WTC11 (cell line): ENCODE measurements at regions not wholly inside any gene's neighbourhood (a gene's known extent, or its start where the extent isn't known, plus 50 kb on each side); places are given as distances from the start of the nearest gene placed in this dataset.

ENCODE experiments used
- ELF4 ChIP-seq: sonication (generic); formaldehyde crosslinking; IDR thresholded peaks from 2 replicates; pipeline ENCODE4 v1.8.1; 2022; ENCODE audit warnings: low read depth, mild to moderate bottlenecking, moderate library complexity, missing genetic modification reagents
- FOXP1 ChIP-seq: sonication (generic); formaldehyde crosslinking; IDR thresholded peaks from 2 replicates; pipeline ENCODE4 v1.8.0; 2022; ENCODE audit warnings: missing genetic modification reagents, mild to moderate bottlenecking, moderate library complexity, borderline replicate concordance
- MYBL2 ChIP-seq: sonication (generic); formaldehyde crosslinking; IDR thresholded peaks from 2 replicates; pipeline ENCODE4 v1.8.1; 2023; ENCODE audit warnings: mild to moderate bottlenecking, moderate library complexity, missing genetic modification reagents
- SMAD4 ChIP-seq: sonication (generic); formaldehyde crosslinking; IDR thresholded peaks from 2 replicates; pipeline ENCODE4 v1.8.0; 2022; ENCODE audit warnings: mild to moderate bottlenecking, missing genetic modification reagents
- ZNF232 ChIP-seq: sonication (generic); formaldehyde crosslinking; IDR thresholded peaks from 2 replicates; pipeline ENCODE4 v1.8.0; 2022; ENCODE audit warnings: mild to moderate bottlenecking, missing genetic modification reagents
- TF ChIP-seq, protein P1 (sequence below): sonication (generic); formaldehyde crosslinking; IDR thresholded peaks from 2 replicates; pipeline ENCODE4 v1.8.1; 2022; ENCODE audit warnings: mild to moderate bottlenecking, moderate library complexity, missing genetic modification reagents
- TF ChIP-seq, protein P2 (sequence below): fragments of 200-600 bp; IDR thresholded peaks from 2 replicates; pipeline ENCODE4 v1.8.0; 2022; ENCODE audit warnings: antibody characterized with exemption
- TF ChIP-seq, protein P3 (sequence below): sonication (generic); formaldehyde crosslinking; IDR thresholded peaks from 2 replicates; pipeline ENCODE4 v1.8.0; 2022; ENCODE audit warnings: mild to moderate bottlenecking, missing genetic modification reagents
- TF ChIP-seq, protein P4 (sequence below): sonication (generic); formaldehyde crosslinking; IDR thresholded peaks from 2 replicates; pipeline ENCODE4 v1.8.1; 2023; ENCODE audit warnings: mild to moderate bottlenecking, missing genetic modification reagents, moderate library complexity

DNA sequence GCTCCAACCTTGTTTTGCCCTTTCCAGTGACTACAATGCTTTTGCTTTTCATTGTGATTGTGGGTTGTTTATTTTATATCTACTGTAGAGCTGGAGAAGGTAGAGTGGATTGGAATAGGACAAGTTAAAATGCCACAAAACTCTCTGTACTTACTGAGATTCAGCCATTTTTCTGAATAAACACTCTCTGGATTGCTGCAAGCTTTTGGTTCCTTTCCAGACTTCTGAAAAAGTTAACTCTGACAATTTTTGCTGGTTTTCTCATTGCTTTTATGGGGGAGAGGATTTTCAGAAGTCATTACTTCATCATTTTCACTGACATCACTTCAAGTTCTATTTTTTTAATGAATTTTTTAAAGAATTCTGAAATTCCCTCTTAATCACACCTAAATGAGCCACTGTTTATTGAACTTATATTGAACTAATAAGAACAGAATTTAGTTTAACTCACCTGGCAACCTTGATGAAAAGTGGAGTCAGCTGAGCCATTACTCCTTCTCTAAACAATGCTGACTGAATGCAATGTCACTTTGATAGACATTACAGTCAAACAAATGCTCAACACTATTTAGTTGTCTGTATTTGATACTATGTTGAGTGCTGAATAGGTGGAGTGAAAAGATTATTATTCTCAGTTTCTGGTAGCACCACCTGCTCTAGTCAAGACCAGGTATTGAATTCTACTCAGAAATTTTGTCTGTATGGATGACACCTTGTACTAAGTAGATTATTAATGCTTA lies 303.5 kb downstream of the DLEU7 start:
- TF ChIP-seq MYBL2 (CRISPR knock-in tag) = no peak
- TF ChIP-seq ZNF232 (CRISPR knock-in tag) = no peak
- TF ChIP-seq, protein P1, sequence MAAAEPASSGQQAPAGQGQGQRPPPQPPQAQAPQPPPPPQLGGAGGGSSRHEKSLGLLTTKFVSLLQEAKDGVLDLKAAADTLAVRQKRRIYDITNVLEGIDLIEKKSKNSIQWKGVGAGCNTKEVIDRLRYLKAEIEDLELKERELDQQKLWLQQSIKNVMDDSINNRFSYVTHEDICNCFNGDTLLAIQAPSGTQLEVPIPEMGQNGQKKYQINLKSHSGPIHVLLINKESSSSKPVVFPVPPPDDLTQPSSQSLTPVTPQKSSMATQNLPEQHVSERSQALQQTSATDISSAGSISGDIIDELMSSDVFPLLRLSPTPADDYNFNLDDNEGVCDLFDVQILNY (CRISPR knock-in tag) = no peak
- TF ChIP-seq, protein P2, sequence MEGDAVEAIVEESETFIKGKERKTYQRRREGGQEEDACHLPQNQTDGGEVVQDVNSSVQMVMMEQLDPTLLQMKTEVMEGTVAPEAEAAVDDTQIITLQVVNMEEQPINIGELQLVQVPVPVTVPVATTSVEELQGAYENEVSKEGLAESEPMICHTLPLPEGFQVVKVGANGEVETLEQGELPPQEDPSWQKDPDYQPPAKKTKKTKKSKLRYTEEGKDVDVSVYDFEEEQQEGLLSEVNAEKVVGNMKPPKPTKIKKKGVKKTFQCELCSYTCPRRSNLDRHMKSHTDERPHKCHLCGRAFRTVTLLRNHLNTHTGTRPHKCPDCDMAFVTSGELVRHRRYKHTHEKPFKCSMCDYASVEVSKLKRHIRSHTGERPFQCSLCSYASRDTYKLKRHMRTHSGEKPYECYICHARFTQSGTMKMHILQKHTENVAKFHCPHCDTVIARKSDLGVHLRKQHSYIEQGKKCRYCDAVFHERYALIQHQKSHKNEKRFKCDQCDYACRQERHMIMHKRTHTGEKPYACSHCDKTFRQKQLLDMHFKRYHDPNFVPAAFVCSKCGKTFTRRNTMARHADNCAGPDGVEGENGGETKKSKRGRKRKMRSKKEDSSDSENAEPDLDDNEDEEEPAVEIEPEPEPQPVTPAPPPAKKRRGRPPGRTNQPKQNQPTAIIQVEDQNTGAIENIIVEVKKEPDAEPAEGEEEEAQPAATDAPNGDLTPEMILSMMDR = no peak
- no peak for TF ChIP-seq ELF4
- no peak for TF ChIP-seq SMAD4 (CRISPR knock-in tag)
- TF ChIP-seq, protein P3, sequence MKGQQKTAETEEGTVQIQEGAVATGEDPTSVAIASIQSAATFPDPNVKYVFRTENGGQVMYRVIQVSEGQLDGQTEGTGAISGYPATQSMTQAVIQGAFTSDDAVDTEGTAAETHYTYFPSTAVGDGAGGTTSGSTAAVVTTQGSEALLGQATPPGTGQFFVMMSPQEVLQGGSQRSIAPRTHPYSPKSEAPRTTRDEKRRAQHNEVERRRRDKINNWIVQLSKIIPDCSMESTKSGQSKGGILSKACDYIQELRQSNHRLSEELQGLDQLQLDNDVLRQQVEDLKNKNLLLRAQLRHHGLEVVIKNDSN (CRISPR knock-in tag) = no peak
- TF ChIP-seq, protein P4, sequence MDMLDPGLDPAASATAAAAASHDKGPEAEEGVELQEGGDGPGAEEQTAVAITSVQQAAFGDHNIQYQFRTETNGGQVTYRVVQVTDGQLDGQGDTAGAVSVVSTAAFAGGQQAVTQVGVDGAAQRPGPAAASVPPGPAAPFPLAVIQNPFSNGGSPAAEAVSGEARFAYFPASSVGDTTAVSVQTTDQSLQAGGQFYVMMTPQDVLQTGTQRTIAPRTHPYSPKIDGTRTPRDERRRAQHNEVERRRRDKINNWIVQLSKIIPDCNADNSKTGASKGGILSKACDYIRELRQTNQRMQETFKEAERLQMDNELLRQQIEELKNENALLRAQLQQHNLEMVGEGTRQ = no peak
- no peak for TF ChIP-seq FOXP1
